HEK293 (cell line): ENCODE measurements at regions not wholly inside any gene's neighbourhood (a gene's known extent, or its start where the extent isn't known, plus 50 kb on each side); places are given as distances from the start of the nearest gene placed in this dataset.

ENCODE experiments used
- CTCF ChIA-PET: fragments of 350-600 bp; formaldehyde crosslinking; extraction: SDS; loops from one replicate; lab custom pipeline; 2021; ENCODE audit warnings: antibody characterized with exemption; lab: Yijun Ruan, JAX
- POLR2A ChIA-PET: fragments of 300-600 bp; formaldehyde crosslinking; extraction: SDS; loops from one replicate; lab custom pipeline; 2020; ENCODE audit warnings: antibody characterized with exemption, inconsistent platforms; lab: Yijun Ruan, JAX
- H3K27ac ChIP-seq: fragments of 200-500 bp; sonication (Bioruptor generic); 2 replicates; pipeline ENCODE4 v1.5.1; 2014; ENCODE audit warnings: low read depth, low read length, control low read depth, inconsistent platforms; ENCODE audit errors: extremely low read depth
- H3K36me3 ChIP-seq, 2 experiments: fragments of 200-500 bp in 1 of 2; sonication (Bioruptor generic) in 1 of 2; 1 replicate in 1 of 2; 2 replicates in 1 of 2; pipeline ENCODE4 v1.5.1; 2014 to 2017; ENCODE audit warnings: inconsistent platforms in 2 of 2, low read length in 2 of 2; ENCODE audit not compliant: control insufficient read depth in 2 of 2, insufficient read depth in 1 of 2
- H3K4me1 ChIP-seq: fragments of 200-500 bp; sonication (Bioruptor generic); 2 replicates; pipeline ENCODE4 v1.5.1; 2014; ENCODE audit warnings: mild to moderate bottlenecking, low read length, inconsistent platforms; ENCODE audit not compliant: control insufficient read depth, insufficient read depth
- H3K4me3 ChIP-seq: 2 replicates; pipeline ENCODE4 v1.5.1; 2011; ENCODE audit warnings: low read depth, mild to moderate bottlenecking, control low read depth, low read length, moderate library complexity
- H3K9me3 ChIP-seq: fragments of 200-500 bp; sonication (Bioruptor generic); 2 replicates; pipeline ENCODE4 v1.5.1; 2014; ENCODE audit warnings: low read depth, low read length, inconsistent platforms; ENCODE audit not compliant: control insufficient read depth, insufficient read depth
- KLF1 ChIP-seq: fragments of 450-650 bp; formaldehyde crosslinking; IDR thresholded peaks from 2 replicates; pipeline ENCODE4 v1.5.1; 2016; ENCODE audit warnings: missing biosample characterization, missing genetic modification characterization
- KLF16 ChIP-seq: fragments of 450-650 bp; formaldehyde crosslinking; IDR thresholded peaks from 2 replicates; pipeline ENCODE4 v1.5.1; 2017; ENCODE audit warnings: missing biosample characterization, missing genetic modification characterization
- SALL2 ChIP-seq: fragments of 450-650 bp; formaldehyde crosslinking; IDR thresholded peaks from 2 replicates; pipeline ENCODE4 v1.5.0; 2017; ENCODE audit warnings: missing biosample characterization, mild to moderate bottlenecking, missing genetic modification characterization, borderline replicate concordance
- TRIM28 ChIP-seq: IDR thresholded peaks from 2 replicates; pipeline ENCODE4 v1.6.1; 2011; ENCODE audit warnings: low read length, control low read depth, borderline replicate concordance
- ZBTB8A ChIP-seq: fragments of 450-650 bp; formaldehyde crosslinking; IDR thresholded peaks from 2 replicates; pipeline ENCODE4 v1.5.1; 2016; ENCODE audit warnings: missing biosample characterization, missing genetic modification characterization
- ZIC2 ChIP-seq: fragments of 450-650 bp; formaldehyde crosslinking; IDR thresholded peaks from 2 replicates; pipeline ENCODE4 v1.5.1; 2016; ENCODE audit warnings: missing biosample characterization, missing genetic modification characterization
- ZNF146 ChIP-seq: fragments of 450-650 bp; formaldehyde crosslinking; IDR thresholded peaks from 2 replicates; pipeline ENCODE4 v1.5.1; 2016; ENCODE audit warnings: missing biosample characterization, missing genetic modification characterization
- ZNF155 ChIP-seq: fragments of 450-650 bp; formaldehyde crosslinking; IDR thresholded peaks from 2 replicates; pipeline ENCODE4 v1.5.1; 2016; ENCODE audit warnings: missing biosample characterization, missing genetic modification characterization
- ZNF16 ChIP-seq: fragments of 450-650 bp; formaldehyde crosslinking; IDR thresholded peaks from 2 replicates; pipeline ENCODE4 v1.5.1; 2016; ENCODE audit warnings: low read depth, missing biosample characterization, missing genetic modification characterization
- ZNF221 ChIP-seq: fragments of 450-650 bp; formaldehyde crosslinking; IDR thresholded peaks from 2 replicates; pipeline ENCODE4 v1.5.1; 2017; ENCODE audit warnings: missing biosample characterization, missing genetic modification characterization, borderline replicate concordance
- ZNF404 ChIP-seq: fragments of 450-650 bp; formaldehyde crosslinking; IDR thresholded peaks from 2 replicates; pipeline ENCODE4 v1.5.1; 2017; ENCODE audit warnings: missing biosample characterization, missing genetic modification characterization
- ZNF48 ChIP-seq: fragments of 450-650 bp; formaldehyde crosslinking; IDR thresholded peaks from 2 replicates; pipeline ENCODE4 v1.5.1; 2016; ENCODE audit warnings: missing biosample characterization, missing genetic modification characterization
- ZNF571 ChIP-seq: fragments of 450-650 bp; formaldehyde crosslinking; IDR thresholded peaks from 2 replicates; pipeline ENCODE4 v1.5.0; 2017; ENCODE audit warnings: missing biosample characterization, missing genetic modification characterization
- ZNF629 ChIP-seq: fragments of 450-650 bp; formaldehyde crosslinking; IDR thresholded peaks from 2 replicates; pipeline ENCODE4 v1.5.1; 2017; ENCODE audit warnings: missing biosample characterization, missing genetic modification characterization
- ZNF654 ChIP-seq: fragments of 450-650 bp; formaldehyde crosslinking; IDR thresholded peaks from 2 replicates; pipeline ENCODE4 v1.5.1; 2016; ENCODE audit warnings: low read depth, missing biosample characterization, missing genetic modification characterization
- ZNF830 ChIP-seq: fragments of 450-650 bp; IDR thresholded peaks from 2 replicates; pipeline ENCODE4 v1.5.0; 2018; ENCODE audit warnings: missing biosample characterization, missing genetic modification characterization, low read depth, mild to moderate bottlenecking, moderate library complexity
- ZXDB ChIP-seq: fragments of 450-650 bp; formaldehyde crosslinking; IDR thresholded peaks from 2 replicates; pipeline ENCODE4 v1.5.1; 2016; ENCODE audit warnings: missing biosample characterization, missing genetic modification characterization
- TF ChIP-seq, protein P1 (sequence below): fragments of 450-650 bp; formaldehyde crosslinking; conservative IDR thresholded peaks from 2 replicates; pipeline ENCODE4 v1.5.1; 2016; ENCODE audit warnings: low read depth, missing biosample characterization, missing genetic modification characterization
- TF ChIP-seq, protein P2 (sequence below): fragments of 450-650 bp; formaldehyde crosslinking; IDR thresholded peaks from 2 replicates; pipeline ENCODE4 v1.5.1; 2017; ENCODE audit warnings: missing biosample characterization, missing genetic modification characterization
- TF ChIP-seq, protein P3 (sequence below): fragments of 450-650 bp; formaldehyde crosslinking; IDR thresholded peaks from 2 replicates; pipeline ENCODE4 v1.5.1; 2016; ENCODE audit warnings: missing biosample characterization, missing genetic modification characterization
- TF ChIP-seq, protein P4 (sequence below): fragments of 450-650 bp; formaldehyde crosslinking; IDR thresholded peaks from 2 replicates; pipeline ENCODE4 v1.5.1; 2016; ENCODE audit warnings: missing biosample characterization, missing genetic modification characterization
- TF ChIP-seq, protein P5 (sequence below): fragments of 450-650 bp; IDR thresholded peaks from 2 replicates; pipeline ENCODE4 v1.5.1; 2018; ENCODE audit warnings: missing biosample characterization, missing genetic modification characterization

DNA sequence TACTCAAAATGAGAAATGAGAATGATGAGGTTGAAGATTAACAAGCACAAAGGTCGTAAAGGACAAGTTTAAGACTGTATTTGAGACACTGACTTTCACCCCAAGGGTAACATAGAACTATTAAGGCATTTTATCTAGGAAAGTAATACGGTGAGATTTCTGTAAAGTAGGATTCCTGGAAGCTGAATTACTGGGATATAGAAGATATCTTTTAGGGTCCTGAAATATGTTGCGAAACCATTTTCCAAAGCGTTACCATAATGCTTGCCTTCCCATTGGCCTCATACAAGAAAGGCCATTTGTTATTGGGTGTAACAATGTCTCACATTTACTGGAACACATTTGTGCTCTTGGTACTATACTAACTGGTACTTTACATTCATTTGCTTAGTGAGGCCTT is 1185.9 kb upstream of the TENM4 start (continued):
- TF ChIP-seq ZNF571 (tag by site-specific recombination): no peak
- TF ChIP-seq, protein P1, sequence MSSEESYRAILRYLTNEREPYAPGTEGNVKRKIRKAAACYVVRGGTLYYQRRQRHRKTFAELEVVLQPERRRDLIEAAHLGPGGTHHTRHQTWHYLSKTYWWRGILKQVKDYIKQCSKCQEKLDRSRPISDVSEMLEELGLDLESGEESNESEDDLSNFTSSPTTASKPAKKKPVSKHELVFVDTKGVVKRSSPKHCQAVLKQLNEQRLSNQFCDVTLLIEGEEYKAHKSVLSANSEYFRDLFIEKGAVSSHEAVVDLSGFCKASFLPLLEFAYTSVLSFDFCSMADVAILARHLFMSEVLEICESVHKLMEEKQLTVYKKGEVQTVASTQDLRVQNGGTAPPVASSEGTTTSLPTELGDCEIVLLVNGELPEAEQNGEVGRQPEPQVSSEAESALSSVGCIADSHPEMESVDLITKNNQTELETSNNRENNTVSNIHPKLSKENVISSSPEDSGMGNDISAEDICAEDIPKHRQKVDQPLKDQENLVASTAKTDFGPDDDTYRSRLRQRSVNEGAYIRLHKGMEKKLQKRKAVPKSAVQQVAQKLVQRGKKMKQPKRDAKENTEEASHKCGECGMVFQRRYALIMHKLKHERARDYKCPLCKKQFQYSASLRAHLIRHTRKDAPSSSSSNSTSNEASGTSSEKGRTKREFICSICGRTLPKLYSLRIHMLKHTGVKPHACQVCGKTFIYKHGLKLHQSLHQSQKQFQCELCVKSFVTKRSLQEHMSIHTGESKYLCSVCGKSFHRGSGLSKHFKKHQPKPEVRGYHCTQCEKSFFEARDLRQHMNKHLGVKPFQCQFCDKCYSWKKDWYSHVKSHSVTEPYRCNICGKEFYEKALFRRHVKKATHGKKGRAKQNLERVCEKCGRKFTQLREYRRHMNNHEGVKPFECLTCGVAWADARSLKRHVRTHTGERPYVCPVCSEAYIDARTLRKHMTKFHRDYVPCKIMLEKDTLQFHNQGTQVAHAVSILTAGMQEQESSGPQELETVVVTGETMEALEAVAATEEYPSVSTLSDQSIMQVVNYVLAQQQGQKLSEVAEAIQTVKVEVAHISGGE (tag by site-specific recombination): no peak
- TF ChIP-seq ZNF48 (tag by site-specific recombination): no peak
- no peak for TF ChIP-seq ZNF221 (tag by site-specific recombination)
- TF ChIP-seq, protein P2, sequence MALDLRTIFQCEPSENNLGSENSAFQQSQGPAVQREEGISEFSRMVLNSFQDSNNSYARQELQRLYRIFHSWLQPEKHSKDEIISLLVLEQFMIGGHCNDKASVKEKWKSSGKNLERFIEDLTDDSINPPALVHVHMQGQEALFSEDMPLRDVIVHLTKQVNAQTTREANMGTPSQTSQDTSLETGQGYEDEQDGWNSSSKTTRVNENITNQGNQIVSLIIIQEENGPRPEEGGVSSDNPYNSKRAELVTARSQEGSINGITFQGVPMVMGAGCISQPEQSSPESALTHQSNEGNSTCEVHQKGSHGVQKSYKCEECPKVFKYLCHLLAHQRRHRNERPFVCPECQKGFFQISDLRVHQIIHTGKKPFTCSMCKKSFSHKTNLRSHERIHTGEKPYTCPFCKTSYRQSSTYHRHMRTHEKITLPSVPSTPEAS: no peak
- no peak for TF ChIP-seq KLF16 (tag by site-specific recombination)
- no peak for TF ChIP-seq ZNF404
- no peak for TF ChIP-seq TRIM28
- TF ChIP-seq ZNF146: no peak
- no peak for TF ChIP-seq ZNF155 (tag by site-specific recombination)
- no peak for TF ChIP-seq ZNF629
- no peak for TF ChIP-seq ZBTB8A (tag by site-specific recombination)

DNA sequence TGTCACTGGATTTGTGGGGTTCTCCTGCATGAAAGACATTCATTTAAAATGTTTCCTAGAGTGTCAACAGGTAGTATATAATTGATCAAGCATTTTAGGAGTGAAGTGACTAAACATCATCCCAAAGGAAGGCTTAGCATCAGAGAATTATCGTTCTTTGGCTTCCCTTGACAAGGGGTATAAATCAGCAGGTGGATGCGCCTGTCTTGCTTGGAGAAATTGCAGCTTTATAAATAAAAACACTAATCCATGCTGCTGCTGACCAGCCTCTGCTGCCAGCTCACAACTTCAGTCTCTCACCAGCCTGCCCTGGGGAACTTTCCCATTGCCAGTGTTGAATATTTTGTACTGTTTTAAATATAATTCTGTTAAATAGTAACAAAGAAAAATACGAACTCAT is 1184.7 kb upstream of the TENM4 start:
- Histone ChIP-seq H3K27ac (no peak overlapping the region), H3K9me3 (no peaks in the 10 kb centered on the region), H3K36me3 (no peaks in the 10 kb centered on the region), H3K4me3 (no peak overlapping the region), H3K4me1 (no peaks in the 10 kb centered on the region)
- no peak for TF ChIP-seq SALL2 (tag by site-specific recombination)
- TF ChIP-seq KLF1 (tag by site-specific recombination): no peak
- TF ChIP-seq ZNF654 (tag by site-specific recombination): no peak
- no peak for TF ChIP-seq ZNF16 (tag by site-specific recombination)
- TF ChIP-seq, protein P3, sequence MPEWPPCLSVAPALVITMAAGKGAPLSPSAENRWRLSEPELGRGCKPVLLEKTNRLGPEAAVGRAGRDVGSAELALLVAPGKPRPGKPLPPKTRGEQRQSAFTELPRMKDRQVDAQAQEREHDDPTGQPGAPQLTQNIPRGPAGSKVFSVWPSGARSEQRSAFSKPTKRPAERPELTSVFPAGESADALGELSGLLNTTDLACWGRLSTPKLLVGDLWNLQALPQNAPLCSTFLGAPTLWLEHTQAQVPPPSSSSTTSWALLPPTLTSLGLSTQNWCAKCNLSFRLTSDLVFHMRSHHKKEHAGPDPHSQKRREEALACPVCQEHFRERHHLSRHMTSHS: no peak
- TF ChIP-seq, protein P4, sequence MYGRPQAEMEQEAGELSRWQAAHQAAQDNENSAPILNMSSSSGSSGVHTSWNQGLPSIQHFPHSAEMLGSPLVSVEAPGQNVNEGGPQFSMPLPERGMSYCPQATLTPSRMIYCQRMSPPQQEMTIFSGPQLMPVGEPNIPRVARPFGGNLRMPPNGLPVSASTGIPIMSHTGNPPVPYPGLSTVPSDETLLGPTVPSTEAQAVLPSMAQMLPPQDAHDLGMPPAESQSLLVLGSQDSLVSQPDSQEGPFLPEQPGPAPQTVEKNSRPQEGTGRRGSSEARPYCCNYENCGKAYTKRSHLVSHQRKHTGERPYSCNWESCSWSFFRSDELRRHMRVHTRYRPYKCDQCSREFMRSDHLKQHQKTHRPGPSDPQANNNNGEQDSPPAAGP (tag by site-specific recombination): no peak
- no peak for TF ChIP-seq ZXDB (tag by site-specific recombination)
- TF ChIP-seq ZIC2 (tag by site-specific recombination): no peak
- POLR2A ChIA-PET: no interaction called here
- CTCF ChIA-PET: no interaction called here

DNA sequence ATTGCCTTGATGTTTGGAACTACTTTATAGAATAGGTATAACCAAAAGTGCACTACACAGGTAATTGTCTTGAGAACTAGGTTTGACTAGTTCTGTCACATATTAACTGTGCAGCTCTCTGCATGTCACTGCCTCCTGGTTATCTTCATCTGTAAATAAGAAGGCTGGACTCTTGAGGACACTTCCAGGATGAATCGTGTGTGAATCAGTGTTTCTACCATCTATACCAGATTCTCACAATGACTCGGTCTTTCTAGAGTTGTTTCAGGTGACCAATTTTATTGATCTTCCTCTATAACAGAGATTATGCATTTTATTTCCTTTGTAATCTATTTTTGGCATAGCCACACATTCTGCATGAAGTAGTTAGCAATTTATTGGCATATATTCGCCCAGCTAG is 1181.0 kb upstream of the TENM4 start:
- H3K36me3 ChIP-seq: no peaks in the 10 kb centered on the region
- CTCF ChIA-PET: no interaction called here
- no peak overlapping the region for H3K4me3 ChIP-seq
- TF ChIP-seq, protein P5, sequence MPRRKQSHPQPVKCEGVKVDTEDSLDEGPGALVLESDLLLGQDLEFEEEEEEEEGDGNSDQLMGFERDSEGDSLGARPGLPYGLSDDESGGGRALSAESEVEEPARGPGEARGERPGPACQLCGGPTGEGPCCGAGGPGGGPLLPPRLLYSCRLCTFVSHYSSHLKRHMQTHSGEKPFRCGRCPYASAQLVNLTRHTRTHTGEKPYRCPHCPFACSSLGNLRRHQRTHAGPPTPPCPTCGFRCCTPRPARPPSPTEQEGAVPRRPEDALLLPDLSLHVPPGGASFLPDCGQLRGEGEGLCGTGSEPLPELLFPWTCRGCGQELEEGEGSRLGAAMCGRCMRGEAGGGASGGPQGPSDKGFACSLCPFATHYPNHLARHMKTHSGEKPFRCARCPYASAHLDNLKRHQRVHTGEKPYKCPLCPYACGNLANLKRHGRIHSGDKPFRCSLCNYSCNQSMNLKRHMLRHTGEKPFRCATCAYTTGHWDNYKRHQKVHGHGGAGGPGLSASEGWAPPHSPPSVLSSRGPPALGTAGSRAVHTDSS (tag by site-specific recombination): no peak
- no peak for TF ChIP-seq ZNF830 (tag by site-specific recombination)
- TF ChIP-seq, all 188 proteins: peak for 0
- Histone ChIP-seq H3K9me3 (no peaks in the 10 kb centered on the region), H3K4me1 (no peaks in the 10 kb centered on the region), H3K27ac (no peak overlapping the region)
- POLR2A ChIA-PET: no interaction called here
